ENCODE measurements at regions not wholly inside any gene's neighbourhood (a gene's known extent, or its start where the extent isn't known, plus 50 kb on each side); places are given as distances from the start of the nearest gene placed in this dataset.

DNA sequence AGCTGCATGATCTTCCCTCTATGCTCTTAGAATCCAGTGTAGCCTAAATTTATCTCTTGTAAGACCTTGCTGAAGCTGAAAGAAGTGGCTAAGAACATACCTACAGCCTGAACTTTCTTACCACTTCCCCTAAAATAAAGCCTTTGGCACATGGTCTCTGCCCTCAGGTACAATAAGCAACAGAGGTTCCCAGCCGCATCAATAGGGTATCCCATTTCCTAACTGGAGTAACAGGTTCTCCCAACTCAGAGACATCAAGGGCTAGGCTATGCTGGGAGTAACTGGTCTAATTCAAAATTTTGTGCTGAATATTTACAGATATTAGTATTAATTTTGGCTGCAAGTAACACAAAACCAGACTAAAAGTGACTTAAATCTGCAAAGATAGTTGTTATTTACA is 335.8 kb upstream of the TRPC7 start:
- TF ChIP-seq ZNF211 (tag by site-specific recombination; IDR thresholded peaks at IDR 0.05; ENCODE audit: low read depth) (no peak), TCF7L2 (IDR thresholded peaks at IDR 0.05; ENCODE audit: borderline replicate concordance, low read depth, low read length) (no peak), ZNF140 (tag by site-specific recombination; IDR thresholded peaks at IDR 0.05) (no peak)
- TF ChIP-seq, protein P1, sequence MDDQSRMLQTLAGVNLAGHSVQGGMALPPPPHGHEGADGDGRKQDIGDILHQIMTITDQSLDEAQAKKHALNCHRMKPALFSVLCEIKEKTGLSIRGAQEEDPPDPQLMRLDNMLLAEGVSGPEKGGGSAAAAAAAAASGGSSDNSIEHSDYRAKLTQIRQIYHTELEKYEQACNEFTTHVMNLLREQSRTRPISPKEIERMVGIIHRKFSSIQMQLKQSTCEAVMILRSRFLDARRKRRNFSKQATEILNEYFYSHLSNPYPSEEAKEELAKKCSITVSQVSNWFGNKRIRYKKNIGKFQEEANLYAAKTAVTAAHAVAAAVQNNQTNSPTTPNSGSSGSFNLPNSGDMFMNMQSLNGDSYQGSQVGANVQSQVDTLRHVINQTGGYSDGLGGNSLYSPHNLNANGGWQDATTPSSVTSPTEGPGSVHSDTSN (CRISPR knock-in tag; IDR thresholded peaks at IDR 0.05) = no peak
- TF ChIP-seq, protein P2, sequence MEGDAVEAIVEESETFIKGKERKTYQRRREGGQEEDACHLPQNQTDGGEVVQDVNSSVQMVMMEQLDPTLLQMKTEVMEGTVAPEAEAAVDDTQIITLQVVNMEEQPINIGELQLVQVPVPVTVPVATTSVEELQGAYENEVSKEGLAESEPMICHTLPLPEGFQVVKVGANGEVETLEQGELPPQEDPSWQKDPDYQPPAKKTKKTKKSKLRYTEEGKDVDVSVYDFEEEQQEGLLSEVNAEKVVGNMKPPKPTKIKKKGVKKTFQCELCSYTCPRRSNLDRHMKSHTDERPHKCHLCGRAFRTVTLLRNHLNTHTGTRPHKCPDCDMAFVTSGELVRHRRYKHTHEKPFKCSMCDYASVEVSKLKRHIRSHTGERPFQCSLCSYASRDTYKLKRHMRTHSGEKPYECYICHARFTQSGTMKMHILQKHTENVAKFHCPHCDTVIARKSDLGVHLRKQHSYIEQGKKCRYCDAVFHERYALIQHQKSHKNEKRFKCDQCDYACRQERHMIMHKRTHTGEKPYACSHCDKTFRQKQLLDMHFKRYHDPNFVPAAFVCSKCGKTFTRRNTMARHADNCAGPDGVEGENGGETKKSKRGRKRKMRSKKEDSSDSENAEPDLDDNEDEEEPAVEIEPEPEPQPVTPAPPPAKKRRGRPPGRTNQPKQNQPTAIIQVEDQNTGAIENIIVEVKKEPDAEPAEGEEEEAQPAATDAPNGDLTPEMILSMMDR (tag by site-specific recombination; IDR thresholded peaks at IDR 0.05) = no peak
- TF ChIP-seq, protein P3, sequence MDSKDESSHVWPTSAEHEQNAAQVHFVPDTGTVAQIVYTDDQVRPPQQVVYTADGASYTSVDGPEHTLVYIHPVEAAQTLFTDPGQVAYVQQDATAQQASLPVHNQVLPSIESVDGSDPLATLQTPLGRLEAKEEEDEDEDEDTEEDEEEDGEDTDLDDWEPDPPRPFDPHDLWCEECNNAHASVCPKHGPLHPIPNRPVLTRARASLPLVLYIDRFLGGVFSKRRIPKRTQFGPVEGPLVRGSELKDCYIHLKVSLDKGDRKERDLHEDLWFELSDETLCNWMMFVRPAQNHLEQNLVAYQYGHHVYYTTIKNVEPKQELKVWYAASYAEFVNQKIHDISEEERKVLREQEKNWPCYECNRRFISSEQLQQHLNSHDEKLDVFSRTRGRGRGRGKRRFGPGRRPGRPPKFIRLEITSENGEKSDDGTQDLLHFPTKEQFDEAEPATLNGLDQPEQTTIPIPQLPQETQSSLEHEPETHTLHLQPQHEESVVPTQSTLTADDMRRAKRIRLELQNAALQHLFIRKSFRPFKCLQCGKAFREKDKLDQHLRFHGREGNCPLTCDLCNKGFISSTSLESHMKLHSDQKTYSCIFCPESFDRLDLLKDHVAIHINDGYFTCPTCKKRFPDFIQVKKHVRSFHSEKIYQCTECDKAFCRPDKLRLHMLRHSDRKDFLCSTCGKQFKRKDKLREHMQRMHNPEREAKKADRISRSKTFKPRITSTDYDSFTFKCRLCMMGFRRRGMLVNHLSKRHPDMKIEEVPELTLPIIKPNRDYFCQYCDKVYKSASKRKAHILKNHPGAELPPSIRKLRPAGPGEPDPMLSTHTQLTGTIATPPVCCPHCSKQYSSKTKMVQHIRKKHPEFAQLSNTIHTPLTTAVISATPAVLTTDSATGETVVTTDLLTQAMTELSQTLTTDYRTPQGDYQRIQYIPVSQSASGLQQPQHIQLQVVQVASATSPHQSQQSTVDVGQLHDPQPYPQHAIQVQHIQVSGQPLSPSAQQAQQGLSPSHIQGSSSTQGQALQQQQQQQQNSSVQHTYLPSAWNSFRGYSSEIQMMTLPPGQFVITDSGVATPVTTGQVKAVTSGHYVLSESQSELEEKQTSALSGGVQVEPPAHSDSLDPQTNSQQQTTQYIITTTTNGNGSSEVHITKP (tag by site-specific recombination; IDR thresholded peaks at IDR 0.05) = no peak
- TF ChIP-seq, protein P4, sequence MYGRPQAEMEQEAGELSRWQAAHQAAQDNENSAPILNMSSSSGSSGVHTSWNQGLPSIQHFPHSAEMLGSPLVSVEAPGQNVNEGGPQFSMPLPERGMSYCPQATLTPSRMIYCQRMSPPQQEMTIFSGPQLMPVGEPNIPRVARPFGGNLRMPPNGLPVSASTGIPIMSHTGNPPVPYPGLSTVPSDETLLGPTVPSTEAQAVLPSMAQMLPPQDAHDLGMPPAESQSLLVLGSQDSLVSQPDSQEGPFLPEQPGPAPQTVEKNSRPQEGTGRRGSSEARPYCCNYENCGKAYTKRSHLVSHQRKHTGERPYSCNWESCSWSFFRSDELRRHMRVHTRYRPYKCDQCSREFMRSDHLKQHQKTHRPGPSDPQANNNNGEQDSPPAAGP (tag by site-specific recombination; IDR thresholded peaks at IDR 0.05) = no peak

Data from HEK293 (cell line).